ENCODE measurements at regions not wholly inside any gene's neighbourhood (a gene's known extent, or its start where the extent isn't known, plus 50 kb on each side); places are given as distances from the start of the nearest gene placed in this dataset.

- POLR2A ChIA-PET, result no interaction called here
- no peak for ATAC-seq
- no peaks in the 10 kb centered on the region for H3K27me3 ChIP-seq (ENCODE audit: control insufficient read depth, insufficient read depth, low read length)
- CTCF ChIA-PET, result no interaction called here
- no TSS peak for BruUV-seq (replicated peaks)
- no peaks in the 10 kb centered on the region for H3K36me3 ChIP-seq (ENCODE audit: control insufficient read depth, insufficient read depth, low read length)
- intact Hi-C loops (cut with micrococcal nuclease; ENCODE audit: unreplicated experiment) (no loop called here), in situ Hi-C loops (cut with HindIII; ENCODE audit: low pct_unique_long_range_greater_than_20kb, low sequenced_read_pairs) (no loop called here)
- H3K27ac ChIP-seq (ENCODE audit: low read length), result no peak overlapping the region
- no peaks in the 10 kb centered on the region for H3K4me1 ChIP-seq (ENCODE audit: control insufficient read depth, insufficient read depth, low read length)
- no peak for DNase-seq (ENCODE audit: low read depth, low spot score)
- no peaks in the 10 kb centered on the region for H3K9me3 ChIP-seq (ENCODE audit: control insufficient read depth, insufficient read depth, low read depth, low read length)
- TF ChIP-seq SIN3A (IDR thresholded peaks at IDR 0.05; ENCODE audit: borderline replicate concordance, insufficient read depth, low read depth, low read length), result no peak
- no peak for TF ChIP-seq TCF7L2 (IDR thresholded peaks at IDR 0.05; ENCODE audit: low read depth, low read length)
- TF ChIP-seq REST (IDR thresholded peaks at IDR 0.05; ENCODE audit: insufficient read depth in 1 of 2, low read depth in 2 of 2, low read length in 1 of 2), result no peak
- TF ChIP-seq POLR2AphosphoS5 (IDR thresholded peaks at IDR 0.05; ENCODE audit: low read depth, low read length), result no peak
- no peak for TF ChIP-seq CTCF (IDR thresholded peaks at IDR 0.05)
- H3K4me3 ChIP-seq (ENCODE audit: low read depth in 2 of 2, low read length in 2 of 2), result no peak overlapping the region
Observed at GRCh38 chr13:73250061-73250460, 191.3 kb downstream of the KLF5 start.

GRCh38 chr13:73248711-73249580 lies 190.1 kb downstream of the KLF5 start:
- no peaks in the 10 kb centered on the region for H3K4me1 ChIP-seq (ENCODE audit: control insufficient read depth, insufficient read depth, low read length)
- ChIA-PET CTCF (no interaction called here), POLR2A (no interaction called here)
- BruUV-seq (replicated peaks), result no TSS peak
- TF ChIP-seq CTCF (IDR thresholded peaks at IDR 0.05), result no peak
- intact Hi-C loops (cut with micrococcal nuclease; ENCODE audit: unreplicated experiment) (no loop called here), in situ Hi-C loops (cut with HindIII; ENCODE audit: low pct_unique_long_range_greater_than_20kb, low sequenced_read_pairs) (no loop called here)
- H3K36me3 ChIP-seq (ENCODE audit: control insufficient read depth, insufficient read depth, low read length), result no peaks in the 10 kb centered on the region
- H3K9me3 ChIP-seq (ENCODE audit: control insufficient read depth, insufficient read depth, low read depth, low read length), result no peaks in the 10 kb centered on the region
- ATAC-seq, result no peak
- no peak overlapping the region for H3K27ac ChIP-seq (ENCODE audit: low read length)
- DNase-seq (ENCODE audit: low read depth, low spot score), result no peak
- no peak overlapping the region for H3K4me3 ChIP-seq (ENCODE audit: low read depth in 2 of 2, low read length in 2 of 2)
- H3K27me3 ChIP-seq (ENCODE audit: control insufficient read depth, insufficient read depth, low read length), result no peaks in the 10 kb centered on the region
